ENCODE measurements at regions not wholly inside any gene's neighbourhood (a gene's known extent, or its start where the extent isn't known, plus 50 kb on each side); places are given as distances from the start of the nearest gene placed in this dataset.

- no peak for FAIRE-seq
- intact Hi-C loops (cut with micrococcal nuclease; ENCODE audit: unreplicated experiment): no loop called here
- no peak overlapping the region for H3K9ac ChIP-seq (ENCODE audit: control insufficient read depth, insufficient read depth, low read length)
- WGBS (ENCODE audit: insufficient coverage, insufficient replicate concordance, low lambda C conversion rate, missing lambda C conversion rate): 27% methylated on average over 16 of the region's 16 CpGs
- H3K4me2 ChIP-seq (ENCODE audit: control insufficient read depth, insufficient read depth): no peak overlapping the region
- H2AFZ ChIP-seq (ENCODE audit: control insufficient read depth, low read depth, low read length): no peak overlapping the region
- no peak for ATAC-seq
- TF ChIP-seq TCF7 (IDR thresholded peaks at IDR 0.05; ENCODE audit: borderline replicate concordance): no peak
- TF ChIP-seq KDM1A (IDR thresholded peaks at IDR 0.05; ENCODE audit: borderline replicate concordance): no peak
- TF ChIP-seq PML (IDR thresholded peaks at IDR 0.05; ENCODE audit: low read length): no peak
- no peak for TF ChIP-seq PAX8 (IDR thresholded peaks at IDR 0.05)
- no peak for TF ChIP-seq NFXL1 (IDR thresholded peaks at IDR 0.05; ENCODE audit: borderline replicate concordance)
- TF ChIP-seq PBX3 (IDR thresholded peaks at IDR 0.05; ENCODE audit: insufficient replicate concordance, low read depth, low read length): no peak
- no peak for TF ChIP-seq FOXM1 (IDR thresholded peaks at IDR 0.05; ENCODE audit: low read depth, low read length)
- TF ChIP-seq IKZF1 (conservative IDR thresholded peaks at IDR 0.05): no peak
- H3K79me2 ChIP-seq (ENCODE audit: control insufficient read depth, insufficient read depth, low read length): no peaks in the 10 kb centered on the region
- in situ Hi-C loops (cut with MboI): no loop called here
- no peaks in the 10 kb centered on the region for H3K4me1 ChIP-seq (ENCODE audit: control insufficient read depth, insufficient read depth, low read length)
- H3K4me3 ChIP-seq: no peak overlapping the region
- no peaks in the 10 kb centered on the region for H3K36me3 ChIP-seq (ENCODE audit: control insufficient read depth in 2 of 2, insufficient read depth in 2 of 2, low read length in 1 of 2)
- H4K20me1 ChIP-seq (ENCODE audit: control insufficient read depth, insufficient read depth): no peaks in the 10 kb centered on the region
- DNase-seq (ENCODE audit: low read depth, low spot score): no peak
- ChIA-PET CTCF (no interaction called here), RAD21 (ENCODE audit: unreplicated experiment) (no interaction called here), SMC1A (ENCODE audit: uncharacterized antibody, unreplicated experiment) (no interaction called here), POLR2A (no interaction called here)
- H3K27me3 ChIP-seq (replicated peaks in 1 of 2; ENCODE audit: control insufficient read depth in 2 of 2, insufficient read depth in 2 of 2, low read length in 1 of 2): peaks cover 0 to 3% of the 10 kb centered on the region in 2 experiments; a peak in 1 of 4 replicates
- no peak overlapping the region for H3K27ac ChIP-seq (ENCODE audit: control insufficient read depth, insufficient read depth)
- no TSS peak for BruUV-seq (replicated peaks)
- no peaks in the 10 kb centered on the region; the same call in 2 of the 3 replicates for H3K9me3 ChIP-seq (replicated peaks; ENCODE audit: control insufficient read depth, insufficient read depth, low read length)
These were observed 256.6 kb upstream of the FOXQ1 start for GRCh38 chr6:1055015-1055921.

Measured in GM12878 (cell line).